NCI-H2029 (cell line): ENCODE measurements at regions not wholly inside any gene's neighbourhood (a gene's known extent, or its start where the extent isn't known, plus 50 kb on each side); places are given as distances from the start of the nearest gene placed in this dataset.
"Not testable (repeated sequence)": the region's sequence is repeated elsewhere in the genome, so short reads cannot be mapped to it uniquely, and the experiment has no call there.

ENCODE experiments used
- DNase-seq: peaks from one replicate; lab custom pipeline; 2025; lab: John Stamatoyannopoulos, UW

DNA sequence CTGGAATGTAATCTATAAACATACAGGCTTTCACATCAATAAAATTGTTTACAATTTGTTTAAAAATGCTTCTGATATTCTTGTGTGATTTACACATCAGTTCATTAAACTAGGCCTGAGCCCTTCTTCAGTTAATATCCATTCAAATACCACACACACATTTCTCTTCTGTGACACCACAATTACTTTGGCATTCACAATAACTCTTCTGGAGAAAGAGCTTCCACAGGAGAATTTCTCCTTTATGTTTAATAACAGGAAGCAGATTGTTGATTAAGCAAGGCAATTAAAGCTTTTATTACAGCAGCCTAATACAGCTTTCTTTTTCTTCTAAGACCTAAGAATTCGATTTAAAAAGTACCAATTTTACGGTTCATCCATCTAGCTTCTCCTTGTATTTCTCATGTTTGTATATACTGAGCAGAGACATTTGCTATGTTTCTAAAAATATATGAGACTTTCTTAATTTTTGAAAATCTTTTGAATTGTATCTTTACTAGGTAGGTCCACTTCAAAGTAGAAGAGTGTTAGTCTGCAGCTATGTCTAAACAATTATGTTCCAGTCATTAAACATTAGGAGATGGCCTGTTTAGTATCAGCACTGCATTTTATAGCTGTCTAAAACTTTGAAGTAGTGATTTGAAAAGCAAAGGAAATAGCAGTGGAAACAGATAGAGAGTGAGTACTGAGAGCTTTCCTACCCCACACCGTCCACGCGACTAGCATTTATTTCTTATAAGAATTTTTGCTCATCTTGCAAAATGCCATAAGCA lies 511.1 kb upstream of the UBE2E2 start:
- DNase-seq: no peak

DNA sequence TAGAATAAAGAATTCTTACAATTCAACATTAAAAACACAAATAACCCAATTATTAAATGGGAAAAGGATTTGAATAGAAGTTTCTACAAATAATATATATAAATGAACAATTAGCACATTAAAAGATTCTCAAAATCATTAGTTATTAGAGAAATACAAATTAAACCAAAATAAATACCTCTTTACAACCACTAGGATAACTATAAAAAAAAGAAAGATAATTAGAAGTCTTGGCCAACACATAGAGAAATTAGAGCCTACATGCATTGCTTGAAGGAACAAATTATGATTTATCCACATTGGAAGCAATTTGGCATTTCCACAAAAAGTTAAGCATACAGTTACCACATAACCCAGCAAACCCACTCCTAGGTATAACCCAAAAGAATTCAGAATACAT lies 502.3 kb upstream of the UBE2E2 start:
- DNase-seq: no peak

DNA sequence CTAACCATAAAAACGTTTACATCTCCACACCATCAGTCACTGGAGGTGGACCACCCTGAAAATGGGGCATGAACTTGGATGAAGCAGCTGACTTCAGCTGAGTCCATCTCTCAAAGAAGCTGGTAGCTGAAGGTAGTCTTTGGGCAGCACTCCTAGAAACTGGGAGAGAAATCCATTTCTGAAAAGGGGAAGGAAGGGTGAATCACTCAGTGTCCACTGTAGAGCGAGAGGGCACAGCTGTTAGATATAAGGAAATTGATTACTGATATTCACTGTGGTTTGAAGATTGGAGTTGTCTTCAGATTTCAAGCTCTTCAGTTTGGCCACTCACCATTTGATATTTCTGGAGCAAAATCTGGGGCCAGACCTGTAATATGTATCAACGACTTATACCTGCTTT lies 499.0 kb upstream of the UBE2E2 start:
- DNase-seq: no peak

DNA sequence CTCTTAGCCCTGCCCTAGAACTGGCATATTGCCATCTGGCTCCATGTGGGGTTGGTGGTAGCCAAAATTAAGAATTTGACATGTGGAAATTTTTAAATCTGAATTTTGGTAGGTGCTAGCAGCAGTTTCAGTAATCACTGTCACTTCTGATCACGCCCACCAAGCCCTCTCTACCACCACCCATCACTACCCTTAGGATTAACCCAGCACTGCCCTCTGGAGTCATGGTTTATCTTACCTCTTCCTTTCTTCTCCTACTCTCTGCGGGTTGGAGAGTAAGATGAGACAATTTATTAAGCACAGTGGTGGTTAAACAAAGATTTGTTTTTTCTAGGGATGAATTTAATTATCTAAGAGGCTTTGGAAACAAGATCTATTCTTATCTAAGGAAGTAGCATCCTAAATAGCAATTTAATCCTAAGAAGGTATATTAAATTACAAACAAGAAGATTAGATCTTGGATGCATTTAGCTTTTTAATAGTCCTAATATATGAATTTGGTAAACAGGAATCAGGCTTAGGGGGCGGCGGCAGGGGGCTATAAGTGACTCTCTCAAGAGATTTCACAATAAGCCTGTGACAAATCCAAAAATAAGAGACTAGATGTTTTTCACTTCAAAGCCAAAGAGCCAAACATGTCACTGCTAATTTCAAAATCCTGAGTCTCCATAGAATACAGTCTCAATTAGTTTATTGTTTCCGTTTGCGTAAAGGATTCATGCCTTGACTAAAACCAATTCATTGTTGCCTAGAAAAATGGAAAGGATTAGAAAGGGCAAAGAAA lies 498.4 kb upstream of the UBE2E2 start:
- no peak for DNase-seq

DNA sequence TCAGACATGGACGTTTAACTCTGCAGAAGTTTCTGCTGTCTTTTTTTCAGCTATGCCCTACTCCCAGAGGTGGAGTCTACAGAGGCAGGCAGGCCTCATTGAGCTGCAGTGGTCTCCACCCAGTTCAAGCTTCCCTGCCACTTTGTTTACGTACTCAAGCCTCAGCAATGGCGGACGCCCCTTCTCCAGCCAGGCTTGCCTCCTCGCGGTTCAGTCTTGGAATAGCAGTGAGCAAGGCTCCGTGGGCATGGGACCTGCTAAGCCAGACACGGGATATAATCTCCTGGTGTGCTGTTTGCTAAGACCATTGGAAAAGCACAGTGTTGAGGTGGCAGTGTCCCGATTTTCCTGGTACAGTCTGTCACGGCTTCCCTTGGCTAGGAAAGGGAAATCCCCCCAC lies 496.2 kb upstream of the UBE2E2 start:
- DNase-seq: not testable (repeated sequence)

DNA sequence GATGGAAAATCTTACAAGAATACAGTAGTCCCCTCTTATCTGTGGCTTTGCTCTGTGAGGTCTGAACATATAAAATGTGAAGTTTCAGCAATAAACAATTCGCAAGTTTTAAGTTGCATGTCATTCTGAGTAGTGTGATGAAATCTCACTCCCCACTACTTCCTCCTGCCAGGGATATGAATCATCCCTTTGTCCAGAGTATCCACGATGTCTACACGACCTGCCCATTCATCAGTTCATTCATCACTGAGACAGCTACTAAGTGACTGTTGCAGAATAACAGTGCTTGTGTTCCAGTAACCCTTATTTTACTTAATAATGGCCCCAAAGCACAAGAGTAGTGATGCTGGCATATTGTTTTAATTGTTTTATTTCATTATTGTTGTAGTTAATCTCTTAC lies 489.2 kb upstream of the UBE2E2 start:
- DNase-seq: no peak

DNA sequence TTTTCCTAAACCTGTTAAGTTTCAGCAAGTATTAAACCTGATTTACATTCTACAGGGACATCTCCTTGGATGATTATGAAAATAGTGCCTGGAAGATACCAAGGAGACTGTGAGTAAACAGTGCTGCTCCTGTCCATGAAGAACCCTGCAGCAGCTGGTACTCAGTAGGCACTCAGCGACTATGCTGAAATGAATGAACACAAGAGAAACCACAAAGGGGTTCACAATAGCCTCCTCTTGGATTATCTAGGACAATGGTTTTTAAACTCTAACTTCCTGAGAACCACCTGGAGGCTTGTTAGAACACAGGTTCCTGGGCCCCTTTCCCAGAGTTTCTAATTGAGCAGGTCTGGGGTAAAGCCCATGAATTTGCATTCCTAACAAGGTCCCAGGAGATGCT lies 488.4 kb upstream of the UBE2E2 start:
- peak; percentile 15 for DNase-seq

DNA sequence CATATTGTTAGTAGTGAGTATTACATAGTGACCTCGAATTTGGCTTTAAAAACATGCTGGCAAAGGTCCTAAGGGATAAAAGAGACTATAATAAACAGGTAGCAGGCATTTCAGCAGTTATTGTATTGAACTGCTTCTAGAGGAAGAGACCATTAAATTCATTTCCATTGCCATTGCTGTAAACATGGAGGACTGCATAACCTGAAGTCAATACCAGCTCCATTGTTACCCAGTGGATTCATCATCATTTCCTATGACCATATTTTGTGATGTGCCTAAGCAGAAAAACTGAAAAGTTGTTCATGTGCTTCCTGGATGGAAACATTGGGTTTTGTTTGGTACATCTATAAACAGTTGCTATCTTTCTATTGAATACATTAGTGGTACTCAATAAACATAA lies 482.5 kb upstream of the UBE2E2 start:
- DNase-seq: no peak

DNA sequence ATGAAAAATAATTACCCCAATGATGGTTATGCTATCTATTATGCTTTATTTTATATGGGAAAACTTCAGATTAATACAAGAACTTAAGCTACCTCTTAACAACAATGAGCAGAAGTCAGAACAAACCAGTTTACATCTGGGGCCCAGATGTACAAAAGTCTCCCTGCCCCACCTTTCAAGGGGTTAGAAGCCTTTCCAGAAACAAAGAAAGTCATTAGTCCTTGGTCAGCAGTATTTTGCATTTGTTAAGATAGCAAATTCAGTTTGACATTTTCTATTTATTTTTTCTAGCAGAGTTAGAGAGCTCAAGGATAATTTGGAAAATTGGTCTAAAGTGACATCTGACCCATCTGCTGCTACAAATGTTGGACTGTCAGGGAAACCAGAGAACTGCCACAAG lies 478.7 kb upstream of the UBE2E2 start:
- DNase-seq: no peak

DNA sequence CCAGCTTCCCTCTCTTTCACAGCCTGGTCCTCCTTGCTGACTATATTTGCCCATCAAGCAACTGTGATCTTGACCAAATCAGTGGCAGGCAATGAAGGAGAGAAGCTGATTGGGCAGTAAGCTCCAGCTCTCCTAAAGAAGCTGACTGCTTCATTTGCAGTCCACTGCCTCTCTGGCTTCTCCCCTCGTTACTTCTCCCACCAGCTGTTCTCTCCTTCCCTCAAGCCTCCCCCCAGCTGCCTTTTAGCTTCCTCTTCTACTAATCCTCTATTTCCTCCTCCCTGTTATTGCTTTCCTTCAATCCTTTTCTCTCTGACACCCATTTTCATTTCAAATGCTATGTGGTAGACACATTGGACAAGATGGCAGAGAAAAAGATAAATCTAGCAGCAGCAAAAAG lies 474.7 kb upstream of the UBE2E2 start:
- no peak for DNase-seq

DNA sequence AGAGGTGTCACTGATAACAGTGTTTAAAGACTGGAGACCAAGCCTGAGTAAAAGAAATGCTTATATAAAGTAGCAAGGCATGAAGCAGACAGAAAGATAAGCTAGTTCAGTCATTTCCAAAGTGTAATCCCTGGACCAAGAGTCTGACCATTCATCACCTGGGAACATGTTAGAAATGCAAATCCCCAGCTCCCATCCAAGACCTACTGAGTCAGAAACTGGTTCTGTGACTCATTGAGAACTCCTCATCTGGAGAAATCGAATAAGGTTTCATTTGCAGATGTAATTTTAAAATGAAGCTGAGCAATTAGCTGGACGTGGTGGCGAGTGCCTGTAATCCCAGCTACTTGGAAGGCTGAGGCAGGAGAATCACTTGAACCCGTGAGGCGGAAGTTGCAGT lies 473.9 kb upstream of the UBE2E2 start:
- DNase-seq: no peak

DNA sequence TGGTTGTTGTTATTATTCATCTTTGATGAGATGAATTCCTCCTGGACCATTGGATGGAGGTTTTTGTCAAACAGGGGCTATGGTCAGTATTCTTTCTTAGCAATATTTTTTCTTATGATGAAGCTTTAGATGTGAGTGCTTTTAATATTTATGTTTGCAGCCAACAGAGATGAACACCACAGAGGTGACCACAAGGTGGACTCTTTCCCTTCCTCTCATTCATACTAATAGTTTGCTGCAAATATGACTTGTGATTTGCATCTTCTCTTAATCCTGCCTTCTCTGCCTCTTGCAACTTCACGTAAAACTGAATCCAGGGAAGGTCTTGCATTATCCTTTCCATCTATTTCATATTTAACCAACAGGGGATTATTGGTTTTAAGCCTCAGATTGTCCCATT lies 473.1 kb upstream of the UBE2E2 start:
- no peak for DNase-seq

DNA sequence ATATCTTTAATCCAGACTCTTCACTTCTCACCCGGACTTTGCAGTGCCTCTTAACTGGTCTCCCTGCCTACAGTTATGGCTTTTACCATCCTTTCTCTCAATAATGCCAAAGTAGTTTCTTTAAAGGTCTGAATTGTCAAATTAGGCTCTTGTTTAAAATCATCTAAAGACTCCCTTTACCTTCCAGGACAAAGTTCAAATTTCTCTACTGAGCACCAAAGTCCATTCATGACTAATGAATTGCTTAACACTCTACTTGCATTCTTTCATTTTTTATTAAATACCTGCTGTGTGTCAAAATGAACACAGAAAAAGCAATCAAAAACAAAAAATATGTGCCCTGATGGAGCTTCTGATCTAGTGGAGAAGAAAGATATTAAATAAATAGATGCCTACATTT lies 472.4 kb upstream of the UBE2E2 start:
- no peak for DNase-seq

DNA sequence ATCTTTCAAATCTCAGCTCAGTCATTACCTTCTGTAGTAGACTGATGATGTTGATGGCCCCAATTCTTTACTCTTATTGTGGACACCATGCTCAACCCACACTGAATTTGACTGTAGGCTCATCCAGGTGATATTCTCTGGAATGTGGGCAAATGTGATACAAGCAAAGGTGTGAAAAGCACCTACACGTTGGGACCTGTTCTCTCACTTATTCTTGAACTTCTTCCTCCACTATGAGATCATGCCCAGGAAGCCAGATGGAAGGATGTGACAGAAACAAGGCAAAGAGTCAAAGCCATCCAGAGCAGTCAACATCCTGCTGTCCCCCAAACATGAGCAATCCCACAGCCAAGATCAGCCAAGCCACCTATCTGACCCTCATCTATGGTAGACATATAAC lies 471.2 kb upstream of the UBE2E2 start:
- no peak for DNase-seq

DNA sequence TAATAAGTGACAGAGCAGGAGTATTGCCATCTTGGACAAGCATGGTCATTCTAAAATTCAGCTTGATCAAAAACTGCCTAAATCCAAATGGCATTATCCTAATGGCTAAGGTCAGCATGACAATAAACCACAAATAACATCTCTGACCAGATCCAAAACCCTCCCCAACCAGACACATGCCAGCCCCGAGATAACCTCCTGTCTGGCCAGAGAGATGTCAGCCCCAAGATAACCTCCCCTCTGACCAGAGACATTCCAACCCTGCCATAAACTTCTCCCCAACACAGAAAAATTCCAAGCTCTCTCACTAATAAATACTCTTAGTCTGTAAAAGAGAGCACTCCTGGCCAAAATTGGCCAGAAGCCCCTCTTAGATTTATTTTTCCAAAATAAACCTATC lies 470.5 kb upstream of the UBE2E2 start:
- DNase-seq: no peak

DNA sequence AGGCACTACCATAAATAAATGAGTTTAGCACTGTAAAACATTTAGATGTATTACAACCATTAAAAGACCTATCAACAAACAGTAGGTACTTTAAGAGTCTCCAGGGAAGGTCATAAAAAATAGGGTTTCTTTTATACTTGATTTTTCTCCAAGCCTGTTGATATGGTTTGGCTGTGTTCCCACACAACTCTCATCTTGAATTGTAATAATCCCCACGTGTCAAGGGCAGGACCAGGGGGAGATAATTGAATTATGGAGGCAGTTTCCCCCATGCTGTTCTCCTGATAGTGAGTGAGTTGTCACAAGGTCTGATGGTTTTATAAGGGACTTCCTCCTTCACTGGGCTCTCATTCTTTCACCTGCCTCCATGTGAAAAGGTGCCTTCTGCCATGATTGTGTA lies 468.9 kb upstream of the UBE2E2 start:
- no peak for DNase-seq

DNA sequence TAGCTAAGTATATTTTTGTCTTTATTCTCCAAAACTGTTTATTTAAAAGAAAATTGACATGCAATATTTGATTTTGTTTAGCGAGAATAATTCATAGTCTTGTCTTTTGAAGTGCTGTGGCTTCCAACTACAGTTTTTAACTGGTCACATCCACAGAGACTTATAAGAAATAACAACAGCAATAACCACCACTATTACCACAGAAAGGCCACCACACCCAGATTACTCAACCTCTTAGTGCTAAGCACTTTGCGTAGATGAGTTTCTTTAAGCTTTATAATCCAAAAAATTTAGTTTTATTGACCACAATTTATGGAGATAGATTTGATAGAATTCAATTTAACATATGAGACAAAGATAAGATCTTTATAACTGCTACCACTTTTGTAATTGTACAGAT lies 468.4 kb upstream of the UBE2E2 start:
- DNase-seq: no peak

DNA sequence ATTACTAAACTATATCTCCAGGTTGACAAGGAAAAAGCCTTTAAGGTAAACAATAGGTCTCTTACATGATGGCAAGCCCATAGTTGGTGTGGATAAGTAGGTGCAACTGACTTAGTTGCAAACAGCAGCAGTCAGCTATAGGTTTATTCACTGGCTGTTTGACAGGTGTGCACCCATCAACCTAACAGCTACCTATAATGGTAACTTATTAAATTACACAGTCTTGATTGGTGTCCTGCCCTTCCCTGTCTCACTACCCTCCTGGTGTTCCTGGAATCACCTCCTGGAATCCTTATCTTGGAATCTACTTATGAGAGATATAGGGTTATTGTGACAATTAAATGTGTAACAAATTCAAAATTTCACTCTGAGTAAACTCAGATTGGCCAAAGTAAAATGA lies 467.8 kb upstream of the UBE2E2 start:
- no peak for DNase-seq

DNA sequence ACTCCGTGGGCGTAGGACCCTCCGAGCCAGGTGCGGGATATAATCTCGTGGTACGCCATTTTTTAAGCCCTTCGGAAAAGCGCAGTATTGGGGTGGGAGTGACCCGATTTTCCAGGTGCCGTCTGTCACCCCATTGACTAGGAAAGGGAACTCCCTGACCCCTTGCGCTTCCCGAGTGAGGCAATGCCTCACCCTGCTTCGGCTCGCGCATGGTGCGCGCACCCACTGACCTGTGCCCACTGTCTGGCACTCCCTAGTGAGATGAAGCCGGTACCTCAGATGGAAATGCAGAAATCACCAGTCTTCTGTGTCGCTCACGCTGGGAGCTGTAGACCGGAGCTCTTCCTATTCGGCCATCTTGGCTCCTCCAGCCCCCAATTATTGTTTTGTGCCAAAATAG lies 459.7 kb upstream of the UBE2E2 start:
- DNase-seq: not testable (repeated sequence)

DNA sequence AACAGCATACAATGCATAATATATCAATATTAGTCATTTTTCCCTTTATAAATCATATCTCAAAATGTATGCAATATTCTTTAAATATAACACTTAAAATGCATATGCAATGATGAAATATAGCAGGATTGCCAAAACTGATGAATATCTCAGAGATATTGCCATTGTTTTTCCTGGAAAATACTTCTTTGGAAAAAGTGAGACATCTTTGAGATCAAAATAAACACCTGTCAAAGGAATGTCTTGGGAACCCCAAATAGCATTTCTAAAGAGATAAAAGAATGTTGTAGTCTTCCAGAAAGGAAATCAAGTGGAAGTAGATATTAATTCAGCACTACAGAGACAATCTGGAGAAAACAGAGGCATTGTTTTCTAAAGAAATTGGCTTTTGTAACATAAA lies 457.8 kb upstream of the UBE2E2 start:
- no peak for DNase-seq

DNA sequence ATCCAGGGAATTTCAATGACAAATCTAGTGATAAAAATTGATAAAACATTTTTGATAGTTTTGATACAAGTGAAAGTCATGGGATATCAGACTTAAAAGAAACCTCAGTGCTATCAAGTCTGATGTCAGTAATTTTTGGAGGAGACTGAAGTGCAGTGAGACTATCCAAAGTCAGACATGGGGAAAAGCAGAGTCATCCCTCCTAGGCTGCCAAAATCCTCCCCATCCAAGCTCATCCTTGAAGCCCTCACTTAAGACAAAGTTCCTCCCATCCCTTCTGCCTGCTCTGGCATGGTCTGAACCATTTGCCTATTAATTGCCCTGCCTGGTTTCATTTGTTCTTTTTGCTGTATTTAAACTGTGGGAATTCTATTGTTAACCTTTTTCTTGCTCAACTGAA lies 456.9 kb upstream of the UBE2E2 start:
- no peak for DNase-seq

DNA sequence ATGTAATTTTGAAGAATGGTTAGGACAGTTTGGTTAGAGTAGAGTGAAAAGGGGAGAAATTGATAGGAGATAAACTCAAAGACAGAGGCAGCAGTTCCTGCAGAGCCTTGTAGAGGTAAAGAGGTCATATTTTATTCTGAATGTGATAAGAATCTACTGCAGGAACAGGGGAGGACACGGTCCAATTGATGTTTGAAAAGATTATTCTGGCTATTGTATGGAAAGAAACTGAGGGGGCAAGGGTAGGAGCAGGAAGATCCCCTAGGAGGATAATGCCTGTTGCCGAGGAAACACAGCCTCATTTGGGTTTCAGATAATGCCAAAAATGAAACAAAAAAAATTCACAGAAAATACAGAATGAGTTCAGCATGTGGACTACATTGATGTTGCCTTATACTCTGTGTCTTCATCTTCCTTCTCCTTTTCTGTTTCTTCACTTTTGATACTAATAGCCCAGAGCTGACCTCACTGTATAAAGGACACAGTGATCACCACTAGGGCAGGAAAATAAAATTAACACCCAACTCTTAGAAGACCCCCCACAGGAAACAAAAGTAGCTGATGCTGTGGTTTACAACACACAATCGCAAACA lies 454.6 kb upstream of the UBE2E2 start:
- DNase-seq: no peak

DNA sequence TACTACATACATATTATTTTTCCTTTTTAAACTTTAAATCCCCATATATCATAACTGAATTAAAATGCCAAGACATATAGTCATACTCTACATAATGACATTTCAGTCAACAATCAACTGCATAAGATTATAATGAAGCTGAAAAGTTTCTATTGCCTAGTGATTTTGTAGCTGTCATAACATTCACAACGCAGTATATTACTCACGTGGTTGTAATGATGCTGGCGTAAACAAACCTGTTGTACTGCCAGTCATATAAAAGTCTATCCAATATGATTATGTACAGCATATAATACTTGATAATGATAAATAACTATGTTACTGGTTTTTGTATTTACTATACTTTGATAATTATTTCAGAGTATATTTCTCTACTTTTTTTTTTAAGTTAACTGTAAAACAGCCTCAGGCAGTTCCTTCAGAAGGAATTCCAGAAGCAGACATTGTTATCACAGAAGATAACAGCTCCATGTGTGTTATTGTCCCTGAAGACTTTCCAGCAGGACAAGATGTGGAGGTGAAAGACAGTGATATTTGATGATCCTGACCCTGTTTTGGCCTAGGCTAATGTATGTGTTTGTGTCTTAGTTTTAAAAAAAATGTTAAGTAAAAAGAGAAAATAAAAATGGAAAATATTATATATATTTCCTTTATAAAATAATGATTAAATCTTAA lies 443.4 kb upstream of the UBE2E2 start:
- DNase-seq: no peak
